Lower leg skin (tissue), 4 donors: ENCODE measurements at regions not wholly inside any gene's neighbourhood (a gene's known extent, or its start where the extent isn't known, plus 50 kb on each side); places are given as distances from the start of the nearest gene placed in this dataset.

Experiments
- DNase-seq, 2 donors: peaks; one replicate each; pipeline ENCODE4 v3.0.0-alpha.2; 2019; ENCODE audit warnings: low spot score in 2 of 2
- H3K4me3 ChIP-seq: fragments of 200-600 bp; sonication (generic); 2 replicates; pipeline ENCODE4 v1.5.1; 2017; ENCODE audit warnings: mild to moderate bottlenecking, low read depth; ENCODE audit not compliant: poor library complexity, severe bottlenecking
- CTCF ChIP-seq, 3 donors: fragments of 450-650 bp; IDR thresholded peaks; one replicate each; pipeline ENCODE4 v1.5.1; 2016; ENCODE audit warnings: antibody characterized with exemption in 3 of 3, mild to moderate bottlenecking in 3 of 3, moderate library complexity in 2 of 3
- POLR2A ChIP-seq, 2 donors: fragments of 450-650 bp; IDR thresholded peaks; one replicate each; pipeline ENCODE4 v1.6.1; 2016 to 2017; ENCODE audit warnings: antibody characterized with exemption in 2 of 2, mild to moderate bottlenecking in 1 of 2, moderate library complexity in 1 of 2
- WGBS, 2 donors: methylation state at CpG; one replicate each; pipeline ENCODE4 v1.1.5; 2018; 5-methylcytosine and 5-hydroxymethylcytosine counted together
- intact Hi-C: fragments of 100-400 bp; cut with DNase I; formaldehyde crosslinking; loops from one replicate; pipeline ENCODE4 v1.15.0; 2023; ENCODE audit warnings: low total_unique reads

GRCh38 chr4:13112030-13112429 is 372.1 kb downstream of the RAB28 start:
- intact Hi-C loops, result no loop called here
- WGBS, 2 donors, result 89 to 91% methylated on average over 3 of the region's 3 CpGs
- DNase-seq, result no peak
- TF ChIP-seq CTCF (IDR thresholded peaks at IDR 0.05), result no peak
- no peak for TF ChIP-seq POLR2A (IDR thresholded peaks at IDR 0.05)
- no peak overlapping the region for H3K4me3 ChIP-seq

- no peak for TF ChIP-seq CTCF (IDR thresholded peaks at IDR 0.05)
- no peak for TF ChIP-seq POLR2A (IDR thresholded peaks at IDR 0.05)
- no peak for DNase-seq
- no peak overlapping the region for H3K4me3 ChIP-seq
- intact Hi-C loops, result no loop called here
- WGBS, 2 donors, result 36 to 70% methylated on average over 1 of the region's 1 CpG
Observed at GRCh38 chr4:13109536-13109935, 374.6 kb downstream of the RAB28 start.

- WGBS, 2 donors, result 85 to 89% methylated on average over 1 of the region's 1 CpG
- intact Hi-C loops, result no loop called here
- TF ChIP-seq CTCF (IDR thresholded peaks at IDR 0.05) (no peak), POLR2A (IDR thresholded peaks at IDR 0.05) (no peak)
- no peak for DNase-seq
- no peak overlapping the region for H3K4me3 ChIP-seq
Observed at GRCh38 chr4:13108096-13108495, 376.0 kb downstream of the RAB28 start.

- intact Hi-C loops, result no loop called here
- TF ChIP-seq POLR2A (IDR thresholded peaks at IDR 0.05), result no peak
- TF ChIP-seq CTCF (IDR thresholded peaks at IDR 0.05), result no peak
- 74 to 84% methylated on average over 7 of the region's 7 CpGs for WGBS, 2 donors
- no peak for DNase-seq
- H3K4me3 ChIP-seq, result no peak overlapping the region
Observed at GRCh38 chr4:13103382-13104015, 380.6 kb downstream of the RAB28 start.

GRCh38 chr4:13102092-13102742 is 381.9 kb downstream of the RAB28 start:
- DNase-seq, result no peak
- intact Hi-C loops, result no loop called here
- H3K4me3 ChIP-seq, result no peak overlapping the region
- 83 to 84% methylated on average over 6 of the region's 6 CpGs for WGBS, 2 donors
- TF ChIP-seq CTCF (IDR thresholded peaks at IDR 0.05) (no peak), POLR2A (IDR thresholded peaks at IDR 0.05) (no peak)

- H3K4me3 ChIP-seq, result no peak overlapping the region
- intact Hi-C loops, result no loop called here
- WGBS, 2 donors, result 84 to 95% methylated on average over 3 of the region's 3 CpGs
- TF ChIP-seq CTCF (IDR thresholded peaks at IDR 0.05) (no peak), POLR2A (IDR thresholded peaks at IDR 0.05) (no peak)
- DNase-seq, result no peak
Observed at GRCh38 chr4:13097971-13098370, 386.2 kb downstream of the RAB28 start.
